ENCODE measurements at regions not wholly inside any gene's neighbourhood (a gene's known extent, or its start where the extent isn't known, plus 50 kb on each side); places are given as distances from the start of the nearest gene placed in this dataset.

GRCh38 chr20:50277064-50277415 is 86.4 kb downstream of the CEBPB start:
- no peaks in the 10 kb centered on the region for H3K36me3 Mint-ChIP-seq (ENCODE audit: low read depth)
- no peaks in the 10 kb centered on the region for H3K4me1 Mint-ChIP-seq (ENCODE audit: low read depth)
- H3K9me3 Mint-ChIP-seq: no peaks in the 10 kb centered on the region
- H3K27ac Mint-ChIP-seq: peak overlapping the region; percentile 61
- H3K4me3 Mint-ChIP-seq: no peak overlapping the region
- peaks cover 9% of the 10 kb centered on the region for H3K27me3 Mint-ChIP-seq

GRCh38 chr20:50277460-50278376 is 87.1 kb downstream of the CEBPB start:
- Mint-ChIP-seq H3K9me3 (no peaks in the 10 kb centered on the region), H3K36me3 (ENCODE audit: low read depth) (no peaks in the 10 kb centered on the region), H3K27ac (no peak overlapping the region), H3K4me3 (no peak overlapping the region), H3K4me1 (ENCODE audit: low read depth) (no peaks in the 10 kb centered on the region), H3K27me3 (peaks cover 8% of the 10 kb centered on the region)

GRCh38 chr20:50278377-50278683 is 87.7 kb downstream of the CEBPB start:
- H3K9me3 Mint-ChIP-seq: no peaks in the 10 kb centered on the region
- no peaks in the 10 kb centered on the region for H3K4me1 Mint-ChIP-seq (ENCODE audit: low read depth)
- no peak overlapping the region for H3K27ac Mint-ChIP-seq
- no peak overlapping the region for H3K4me3 Mint-ChIP-seq
- H3K36me3 Mint-ChIP-seq (ENCODE audit: low read depth): no peaks in the 10 kb centered on the region
- peaks cover 8% of the 10 kb centered on the region for H3K27me3 Mint-ChIP-seq

GRCh38 chr20:50278684-50279531 is 88.3 kb downstream of the CEBPB start:
- H3K27ac Mint-ChIP-seq: no peak overlapping the region
- no peaks in the 10 kb centered on the region for H3K4me1 Mint-ChIP-seq (ENCODE audit: low read depth)
- no peaks in the 10 kb centered on the region for H3K36me3 Mint-ChIP-seq (ENCODE audit: low read depth)
- no peak overlapping the region for H3K4me3 Mint-ChIP-seq
- H3K27me3 Mint-ChIP-seq: peaks cover 8% of the 10 kb centered on the region
- no peaks in the 10 kb centered on the region for H3K9me3 Mint-ChIP-seq

- Mint-ChIP-seq H3K4me3 (no peak overlapping the region), H3K9me3 (no peaks in the 10 kb centered on the region), H3K36me3 (ENCODE audit: low read depth) (no peaks in the 10 kb centered on the region), H3K4me1 (ENCODE audit: low read depth) (peaks cover 6% of the 10 kb centered on the region), H3K27ac (no peak overlapping the region), H3K27me3 (peaks cover 8% of the 10 kb centered on the region)
Observed at GRCh38 chr20:50279988-50280850, 89.6 kb downstream of the CEBPB start.

GRCh38 chr20:50280851-50281655 is 90.4 kb downstream of the CEBPB start:
- Mint-ChIP-seq H3K4me3 (no peak overlapping the region), H3K27ac (no peak overlapping the region), H3K36me3 (ENCODE audit: low read depth) (no peaks in the 10 kb centered on the region), H3K9me3 (no peaks in the 10 kb centered on the region), H3K27me3 (peaks cover 8% of the 10 kb centered on the region), H3K4me1 (ENCODE audit: low read depth) (peaks cover 14% of the 10 kb centered on the region)

GRCh38 chr20:50281831-50282591 is 91.4 kb downstream of the CEBPB start:
- H3K4me3 Mint-ChIP-seq: no peak overlapping the region
- H3K27ac Mint-ChIP-seq: no peak overlapping the region
- peaks cover 5% of the 10 kb centered on the region for H3K27me3 Mint-ChIP-seq
- peaks cover 22% of the 10 kb centered on the region for H3K4me1 Mint-ChIP-seq (ENCODE audit: low read depth)
- no peaks in the 10 kb centered on the region for H3K36me3 Mint-ChIP-seq (ENCODE audit: low read depth)
- H3K9me3 Mint-ChIP-seq: no peaks in the 10 kb centered on the region

GRCh38 chr20:50282592-50283241 is 92.1 kb downstream of the CEBPB start:
- peaks cover 3% of the 10 kb centered on the region for H3K27me3 Mint-ChIP-seq
- H3K9me3 Mint-ChIP-seq: no peaks in the 10 kb centered on the region
- peaks cover 22% of the 10 kb centered on the region for H3K4me1 Mint-ChIP-seq (ENCODE audit: low read depth)
- no peaks in the 10 kb centered on the region for H3K36me3 Mint-ChIP-seq (ENCODE audit: low read depth)
- no peak overlapping the region for H3K4me3 Mint-ChIP-seq
- H3K27ac Mint-ChIP-seq: peak overlapping the region; percentile 18

- peaks cover 7% of the 10 kb centered on the region for H3K27me3 Mint-ChIP-seq
- peak overlapping the region; percentile 18 for H3K27ac Mint-ChIP-seq
- no peaks in the 10 kb centered on the region for H3K9me3 Mint-ChIP-seq
- H3K4me1 Mint-ChIP-seq (ENCODE audit: low read depth): peaks cover 22% of the 10 kb centered on the region
- no peak overlapping the region for H3K4me3 Mint-ChIP-seq
- no peaks in the 10 kb centered on the region for H3K36me3 Mint-ChIP-seq (ENCODE audit: low read depth)
Observed at GRCh38 chr20:50283370-50283769, 92.7 kb downstream of the CEBPB start.

- Mint-ChIP-seq H3K9me3 (no peaks in the 10 kb centered on the region), H3K27ac (no peak overlapping the region), H3K36me3 (ENCODE audit: low read depth) (no peaks in the 10 kb centered on the region), H3K4me1 (ENCODE audit: low read depth) (peaks cover 22% of the 10 kb centered on the region), H3K27me3 (peaks cover 8% of the 10 kb centered on the region), H3K4me3 (no peak overlapping the region)
Observed at GRCh38 chr20:50283922-50284810, 93.5 kb downstream of the CEBPB start.

- H3K9me3 Mint-ChIP-seq: no peaks in the 10 kb centered on the region
- no peak overlapping the region for H3K27ac Mint-ChIP-seq
- H3K36me3 Mint-ChIP-seq (ENCODE audit: low read depth): no peaks in the 10 kb centered on the region
- H3K4me3 Mint-ChIP-seq: no peak overlapping the region
- H3K27me3 Mint-ChIP-seq: peaks cover 10% of the 10 kb centered on the region
- H3K4me1 Mint-ChIP-seq (ENCODE audit: low read depth): peaks cover 22% of the 10 kb centered on the region
Observed at GRCh38 chr20:50284811-50285375, 94.3 kb downstream of the CEBPB start.

Measured in stimulated activated naive CD8-positive, alpha-beta T cell treated with anti-CD3 and anti-CD28 coated beads, Interleukin-15, Interleukin-2, amounts not matched to agents 100 ng/mL and 50 ng/mL, for 24 hours (primary cell).